ENCODE measurements at regions not wholly inside any gene's neighbourhood (a gene's known extent, or its start where the extent isn't known, plus 50 kb on each side); places are given as distances from the start of the nearest gene placed in this dataset.

GRCh38 chr16:86320237-86320595 is 190.1 kb upstream of the FOXF1 start:
- H3K4me3 ChIP-seq (ENCODE audit: low read depth, low read length): no peak overlapping the region
- no peak for DNase-seq (ENCODE audit: low read depth)
- no peak for TF ChIP-seq CTCF (IDR thresholded peaks at IDR 0.05; ENCODE audit: control insufficient read depth, extremely low read depth, insufficient read depth)

GRCh38 chr16:86321491-86321890 is 188.8 kb upstream of the FOXF1 start:
- no peak for TF ChIP-seq CTCF (IDR thresholded peaks at IDR 0.05; ENCODE audit: control insufficient read depth, extremely low read depth, insufficient read depth)
- no peak overlapping the region for H3K4me3 ChIP-seq (ENCODE audit: low read depth, low read length)
- no peak for DNase-seq (ENCODE audit: low read depth)

- DNase-seq (ENCODE audit: low read depth): no peak
- no peak for TF ChIP-seq CTCF (IDR thresholded peaks at IDR 0.05; ENCODE audit: control insufficient read depth, extremely low read depth, insufficient read depth)
- no peak overlapping the region for H3K4me3 ChIP-seq (ENCODE audit: low read depth, low read length)
These were observed 188.0 kb upstream of the FOXF1 start for GRCh38 chr16:86322283-86322682.

DNA sequence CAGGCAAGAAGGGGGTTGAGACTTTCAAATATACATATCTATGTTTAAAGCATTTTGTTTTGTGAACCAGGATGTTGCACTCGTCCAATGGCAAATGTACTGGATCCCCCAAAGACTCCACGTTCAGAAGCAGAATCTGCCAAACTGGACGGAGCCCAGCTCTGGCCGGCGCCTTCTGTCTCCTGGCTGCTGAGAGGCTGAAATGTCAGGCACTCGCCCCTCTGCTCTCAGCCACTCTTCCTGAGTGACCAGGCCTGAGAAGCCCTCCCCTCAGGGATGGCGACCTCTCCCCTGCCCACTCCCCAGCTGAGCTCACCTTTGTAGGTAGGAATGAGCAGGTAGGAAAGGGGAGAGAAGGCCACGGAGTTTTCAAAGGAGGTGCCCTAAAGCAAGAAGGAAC is 187.5 kb upstream of the FOXF1 start:
- H3K4me3 ChIP-seq (ENCODE audit: low read depth, low read length): no peak overlapping the region
- TF ChIP-seq CTCF (IDR thresholded peaks at IDR 0.05; ENCODE audit: control insufficient read depth, extremely low read depth, insufficient read depth): no peak
- no peak for DNase-seq (ENCODE audit: low read depth)

DNA sequence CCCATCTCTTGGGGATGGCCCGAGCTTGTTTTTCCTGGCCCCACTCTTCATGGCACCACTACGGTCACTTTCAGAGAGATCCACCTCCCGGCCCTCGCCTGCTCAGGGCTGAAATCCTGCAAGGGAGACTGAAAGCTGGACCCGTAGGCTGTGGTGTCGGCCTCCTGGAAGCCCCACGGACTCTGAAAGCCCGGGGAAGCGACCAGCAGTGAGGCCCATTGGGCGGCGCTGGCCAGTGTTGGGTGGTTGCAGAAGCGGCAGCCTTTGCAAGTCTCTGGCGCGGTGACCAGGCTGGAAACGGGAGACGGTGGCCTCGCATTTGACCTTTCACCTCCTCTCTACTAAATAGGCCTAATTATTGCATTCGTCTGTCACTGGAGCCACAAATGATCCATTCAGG is 186.0 kb upstream of the FOXF1 start:
- no peak for TF ChIP-seq CTCF (IDR thresholded peaks at IDR 0.05; ENCODE audit: control insufficient read depth, extremely low read depth, insufficient read depth)
- H3K4me3 ChIP-seq (ENCODE audit: low read depth, low read length): no peak overlapping the region
- no peak for DNase-seq (ENCODE audit: low read depth)

- no peak for TF ChIP-seq CTCF (IDR thresholded peaks at IDR 0.05; ENCODE audit: control insufficient read depth, extremely low read depth, insufficient read depth)
- no peak for DNase-seq (ENCODE audit: low read depth)
- no peak overlapping the region for H3K4me3 ChIP-seq (ENCODE audit: low read depth, low read length)
These were observed 185.0 kb upstream of the FOXF1 start for GRCh38 chr16:86325360-86325759.

DNA sequence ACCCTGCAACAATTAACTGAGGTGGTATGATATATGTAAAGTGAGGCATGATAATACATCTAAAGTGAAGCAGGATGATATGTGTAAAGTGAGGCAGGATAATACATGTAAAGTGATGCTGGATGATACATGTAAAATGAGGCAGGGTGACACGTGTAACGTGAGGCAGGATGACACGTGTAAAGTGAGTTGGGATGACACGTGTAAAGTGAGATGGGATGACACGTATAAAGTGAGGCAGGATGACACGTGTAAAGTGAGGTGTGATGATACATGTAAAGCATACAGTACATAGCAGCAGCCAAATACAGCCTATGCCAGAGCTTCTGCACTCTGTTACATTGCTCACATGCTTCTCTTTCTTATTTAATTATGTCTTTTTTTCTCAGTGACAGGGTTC is 184.4 kb upstream of the FOXF1 start:
- TF ChIP-seq CTCF (IDR thresholded peaks at IDR 0.05; ENCODE audit: control insufficient read depth, extremely low read depth, insufficient read depth): no peak
- no peak overlapping the region for H3K4me3 ChIP-seq (ENCODE audit: low read depth, low read length)
- no peak for DNase-seq (ENCODE audit: low read depth)
